Hepatocyte (in vitro differentiated cells): ENCODE measurements at regions not wholly inside any gene's neighbourhood (a gene's known extent, or its start where the extent isn't known, plus 50 kb on each side); places are given as distances from the start of the nearest gene placed in this dataset.
A peak's percentile ranks its signal among the peaks of the same experiment; 100 is the strongest.

Experiments used
- DNase-seq: peaks from one replicate; pipeline ENCODE4 v3.0.0-alpha.2; 2016; ENCODE audit warnings: low spot score
- H2AFZ ChIP-seq: fragments of 200-600 bp; sonication (generic); 2 replicates; pipeline ENCODE4 v1.6.0; 2016; ENCODE audit warnings: antibody characterized with exemption, mild to moderate bottlenecking
- H3K27ac ChIP-seq: fragments of 200-600 bp; sonication (generic); 2 replicates; pipeline ENCODE4 v1.5.1; 2016; ENCODE audit warnings: mild to moderate bottlenecking
- H3K27me3 ChIP-seq: fragments of 200-600 bp; sonication (generic); 2 replicates; pipeline ENCODE4 v1.6.1; 2016
- H3K36me3 ChIP-seq: fragments of 200-600 bp; sonication (generic); replicated peaks from 2 replicates; pipeline ENCODE4 v1.5.1; 2016; ENCODE audit warnings: low read depth; ENCODE audit not compliant: insufficient read depth
- H3K4me1 ChIP-seq: fragments of 200-600 bp; sonication (generic); 2 replicates; pipeline ENCODE4 v1.5.1; 2016; ENCODE audit warnings: mild to moderate bottlenecking, moderate library complexity; ENCODE audit not compliant: insufficient read depth
- H3K4me2 ChIP-seq: fragments of 200-600 bp; sonication (generic); 2 replicates; pipeline ENCODE4 v1.6.0; 2016
- H3K4me3 ChIP-seq: fragments of 200-600 bp; sonication (generic); 2 replicates; pipeline ENCODE4 v1.5.1; 2016; ENCODE audit warnings: mild to moderate bottlenecking
- H3K79me2 ChIP-seq: fragments of 200-600 bp; sonication (generic); 2 replicates; pipeline ENCODE4 v1.6.0; 2017; ENCODE audit warnings: mild to moderate bottlenecking
- H3K9me2 ChIP-seq: fragments of 200-600 bp; sonication (generic); replicated peaks from 2 replicates; pipeline ENCODE4 v1.6.0; 2017; ENCODE audit warnings: mild to moderate bottlenecking; ENCODE audit not compliant: insufficient read depth
- H3K9me3 ChIP-seq: fragments of 200-600 bp; sonication (generic); 2 replicates; pipeline ENCODE4 v1.5.1; 2016; ENCODE audit warnings: low read depth, mild to moderate bottlenecking
- H4K20me1 ChIP-seq: fragments of 200-600 bp; sonication (generic); 2 replicates; pipeline ENCODE4 v1.6.0; 2016; ENCODE audit warnings: mild to moderate bottlenecking; ENCODE audit not compliant: insufficient read depth, poor library complexity, severe bottlenecking
- CTCF ChIP-seq: fragments of 200-600 bp; sonication (generic); IDR thresholded peaks from 2 replicates; pipeline ENCODE4 v1.5.1; 2016; ENCODE audit warnings: antibody characterized with exemption, mild to moderate bottlenecking; ENCODE audit not compliant: poor library complexity
- EZH2 ChIP-seq: fragments of 200-600 bp; sonication (generic); IDR thresholded peaks from 2 replicates; pipeline ENCODE4 v1.6.1; 2016; ENCODE audit warnings: antibody characterized with exemption, mild to moderate bottlenecking, borderline replicate concordance
- EZH2phosphoT487 ChIP-seq: fragments of 200-600 bp; sonication (generic); IDR thresholded peaks from one replicate; pipeline ENCODE4 v1.6.1; 2018; ENCODE audit warnings: antibody characterized with exemption, mild to moderate bottlenecking, low read depth, moderate library complexity; ENCODE audit not compliant: unreplicated experiment, severe bottlenecking
- WGBS: methylation state at CpG from one replicate; pipeline ENCODE4 v1.1.6; 2016; ENCODE audit warnings: low lambda C conversion rate; ENCODE audit errors: missing lambda C conversion rate; 5-methylcytosine and 5-hydroxymethylcytosine counted together

DNA sequence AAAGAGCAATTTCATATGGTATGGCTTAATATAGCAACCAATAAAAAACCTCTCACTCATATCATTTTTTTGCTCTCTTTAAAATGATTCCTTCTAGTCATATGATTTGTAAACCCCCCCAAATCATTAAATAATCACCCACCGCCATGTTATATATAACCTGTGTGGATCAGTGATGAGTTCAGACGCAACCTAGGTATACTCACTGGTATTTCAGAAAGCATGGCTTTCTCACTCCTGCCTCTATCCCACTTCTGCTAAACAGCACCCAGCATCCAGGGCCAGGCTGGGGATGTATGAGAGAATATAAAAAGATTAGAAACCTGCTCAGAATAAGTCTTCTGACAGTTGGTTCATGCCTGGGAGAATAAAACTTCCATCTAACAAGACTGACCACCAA is 172.3 kb upstream of the PRICKLE2 start:
- no peak for TF ChIP-seq CTCF
- TF ChIP-seq EZH2 = no peak
- no peak for TF ChIP-seq EZH2phosphoT487
- Histone ChIP-seq H3K27me3 (no peaks in the 10 kb centered on the region), H3K4me3 (no peak overlapping the region), H3K9me3 (no peaks in the 10 kb centered on the region), H2AFZ (no peak overlapping the region), H3K9me2 (no peaks in the 10 kb centered on the region), H3K79me2 (no peaks in the 10 kb centered on the region), H3K4me2 (no peak overlapping the region), H4K20me1 (no peaks in the 10 kb centered on the region), H3K4me1 (peaks cover 12% of the 10 kb centered on the region), H3K36me3 (no peaks in the 10 kb centered on the region), H3K27ac (peak overlapping the region; percentile 3)
- 85% methylated on average over 2 of the region's 2 CpGs for WGBS
- DNase-seq = no peak

GRCh38 chr3:64395490-64395889 is 170.2 kb upstream of the PRICKLE2 start:
- Histone ChIP-seq H3K4me3 (no peak overlapping the region), H3K9me2 (no peaks in the 10 kb centered on the region), H3K9me3 (no peaks in the 10 kb centered on the region), H2AFZ (no peak overlapping the region), H3K27me3 (no peaks in the 10 kb centered on the region), H4K20me1 (no peaks in the 10 kb centered on the region), H3K27ac (no peak overlapping the region), H3K79me2 (no peaks in the 10 kb centered on the region), H3K36me3 (no peaks in the 10 kb centered on the region), H3K4me2 (no peak overlapping the region), H3K4me1 (peaks cover 12% of the 10 kb centered on the region)
- 97% methylated on average over 2 of the region's 2 CpGs for WGBS
- no peak for DNase-seq
- TF ChIP-seq EZH2 (no peak), CTCF (no peak), EZH2phosphoT487 (no peak)

DNA sequence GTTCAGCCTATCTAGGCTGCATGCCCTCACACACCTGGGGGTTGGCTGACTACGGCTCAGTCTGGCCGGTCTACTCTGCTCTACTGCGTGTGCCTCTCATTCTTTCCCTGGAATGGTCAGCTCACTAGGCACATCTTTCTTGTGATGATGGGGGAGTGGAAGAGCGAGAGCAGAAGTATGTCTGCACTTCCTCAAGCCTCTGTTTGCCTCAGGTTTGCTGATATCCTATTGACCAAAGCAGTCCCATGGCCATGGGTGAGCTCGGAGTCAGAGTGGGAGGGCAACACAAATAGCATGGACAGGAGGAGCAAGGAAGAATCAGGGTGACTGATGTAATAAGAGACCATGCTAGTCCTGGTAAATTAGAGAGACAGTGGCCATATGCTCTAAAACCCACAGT is 167.9 kb upstream of the PRICKLE2 start:
- DNase-seq = no peak
- 94% methylated on average over 5 of the region's 5 CpGs for WGBS
- Histone ChIP-seq H3K4me3 (no peak overlapping the region), H3K9me2 (no peaks in the 10 kb centered on the region), H3K36me3 (no peaks in the 10 kb centered on the region), H3K4me2 (no peak overlapping the region), H3K4me1 (peaks cover 12% of the 10 kb centered on the region), H3K27ac (no peak overlapping the region), H4K20me1 (no peaks in the 10 kb centered on the region), H3K9me3 (no peaks in the 10 kb centered on the region), H3K27me3 (no peaks in the 10 kb centered on the region), H3K79me2 (no peaks in the 10 kb centered on the region), H2AFZ (no peak overlapping the region)
- TF ChIP-seq CTCF (no peak), EZH2 (no peak), EZH2phosphoT487 (no peak)

- no peak for DNase-seq
- Histone ChIP-seq H3K4me3 (no peak overlapping the region), H3K27me3 (no peaks in the 10 kb centered on the region), H3K79me2 (no peaks in the 10 kb centered on the region), H3K9me3 (no peaks in the 10 kb centered on the region), H2AFZ (no peak overlapping the region), H3K27ac (no peak overlapping the region), H3K4me1 (peaks cover 4% of the 10 kb centered on the region), H3K4me2 (no peak overlapping the region), H3K36me3 (no peaks in the 10 kb centered on the region), H4K20me1 (no peaks in the 10 kb centered on the region), H3K9me2 (no peaks in the 10 kb centered on the region)
- WGBS = 91% methylated on average over 6 of the region's 6 CpGs
- no peak for TF ChIP-seq CTCF
- TF ChIP-seq EZH2 = no peak
- no peak for TF ChIP-seq EZH2phosphoT487
These were observed 166.7 kb upstream of the PRICKLE2 start for GRCh38 chr3:64392001-64392400.
